Epithelial cell of esophagus (primary cell): ENCODE measurements at regions not wholly inside any gene's neighbourhood (a gene's known extent, or its start where the extent isn't known, plus 50 kb on each side); places are given as distances from the start of the nearest gene placed in this dataset.

Experiments used
- DNase-seq: peaks from one replicate; pipeline ENCODE4 v3.0.0; 2010; ENCODE audit warnings: low read depth
- H3K4me3 ChIP-seq: 2 replicates; pipeline ENCODE4 v1.5.1; 2011; ENCODE audit warnings: mild to moderate bottlenecking, low read length, control low read depth
- CTCF ChIP-seq: IDR thresholded peaks from 2 replicates; pipeline ENCODE4 v1.5.1; 2011; ENCODE audit warnings: low read depth, mild to moderate bottlenecking, low read length, control low read depth, inconsistent platforms; ENCODE audit not compliant: insufficient read depth; ENCODE audit errors: missing control alignments

- no peak for DNase-seq
- H3K4me3 ChIP-seq = no peak overlapping the region
- no peak for TF ChIP-seq CTCF
These were observed 92.5 kb downstream of the ARL4A start for GRCh38 chr7:12779947-12780346.

GRCh38 chr7:12783421-12784095, 96.1 kb downstream of the ARL4A start:
- TF ChIP-seq CTCF = no peak
- H3K4me3 ChIP-seq = no peak overlapping the region
- no peak for DNase-seq

DNA sequence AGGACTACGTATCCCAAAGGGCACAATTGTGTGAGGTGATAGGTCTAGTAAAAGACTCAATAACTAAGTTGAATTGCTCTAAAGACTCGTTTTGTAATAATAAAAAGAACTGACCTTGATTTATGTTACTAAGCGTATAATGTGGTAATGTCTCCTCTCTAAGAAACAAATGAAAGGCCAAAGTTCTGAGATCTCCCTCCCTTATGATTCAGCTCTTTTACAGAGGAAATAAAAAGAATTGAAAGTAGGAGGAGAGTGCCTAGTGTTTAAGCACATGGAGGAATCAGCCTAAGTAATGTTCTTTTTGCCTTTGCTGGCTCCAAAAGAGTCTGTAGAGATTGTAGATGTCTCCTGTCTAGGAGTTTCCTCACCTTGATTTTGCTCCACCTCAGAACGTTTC, 98.0 kb downstream of the ARL4A start:
- TF ChIP-seq CTCF = no peak
- DNase-seq = no peak
- H3K4me3 ChIP-seq = no peak overlapping the region

GRCh38 chr7:12786494-12786893, 99.1 kb downstream of the ARL4A start:
- no peak overlapping the region for H3K4me3 ChIP-seq
- DNase-seq = no peak
- TF ChIP-seq CTCF = no peak

- no peak overlapping the region for H3K4me3 ChIP-seq
- peak; percentile 16 for DNase-seq
- TF ChIP-seq CTCF = no peak
These were observed 100.7 kb downstream of the ARL4A start for GRCh38 chr7:12788171-12788570.

DNA sequence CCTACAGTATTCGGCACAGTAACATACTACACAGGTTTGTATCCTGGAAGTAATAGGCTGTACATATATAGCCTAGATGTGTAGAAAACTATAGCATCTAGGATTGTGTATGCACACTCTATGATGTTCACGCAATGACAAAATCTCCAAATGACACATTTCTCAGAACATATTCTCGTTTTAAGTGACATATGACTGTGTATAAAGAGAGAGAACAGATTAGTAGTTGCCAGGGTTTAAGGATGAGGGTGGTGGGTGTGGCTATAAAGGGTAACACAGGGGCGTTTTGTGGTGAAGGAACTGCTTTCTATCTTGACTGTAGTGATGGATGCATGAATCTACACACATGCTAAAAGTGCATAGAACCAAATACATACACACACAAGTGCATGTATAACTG, 101.2 kb downstream of the ARL4A start:
- H3K4me3 ChIP-seq = no peak overlapping the region
- TF ChIP-seq CTCF = no peak
- DNase-seq = no peak

DNA sequence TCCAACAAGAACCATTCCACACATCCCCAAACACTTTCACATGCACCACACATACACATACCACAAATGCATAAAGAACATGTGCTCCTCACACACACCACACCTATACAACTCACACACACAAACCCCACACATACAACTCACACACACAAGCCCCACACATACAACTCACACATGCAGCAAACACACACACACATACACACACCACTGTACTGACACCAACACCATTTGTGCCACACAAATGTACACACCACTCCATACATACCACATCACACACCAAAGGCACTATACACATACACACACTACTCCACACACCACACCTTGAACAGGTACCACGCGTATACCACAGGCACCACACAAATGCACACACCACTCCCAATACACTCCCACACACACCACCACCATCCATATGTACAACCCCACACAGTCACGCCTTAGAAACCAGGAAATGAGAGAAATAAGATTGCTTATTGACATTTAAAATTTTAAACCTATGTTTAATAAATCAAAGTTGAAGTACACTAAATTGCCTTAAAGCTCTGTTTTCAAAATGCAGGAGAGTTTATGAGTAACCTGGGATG, 107.4 kb downstream of the ARL4A start:
- DNase-seq = no peak
- H3K4me3 ChIP-seq = no peak overlapping the region
- no peak for TF ChIP-seq CTCF
